Right ventricle myocardium inferior (tissue), 1 donor: ENCODE measurements at regions not wholly inside any gene's neighbourhood (a gene's known extent, or its start where the extent isn't known, plus 50 kb on each side); places are given as distances from the start of the nearest gene placed in this dataset.

Experiments used
- ATAC-seq: fragments of 200-7000 bp; cut with Tn5 transposase; one replicate; pipeline ENCODE4 v1.9.1; 2020; ENCODE audit warnings: mild to moderate bottlenecking, moderate library complexity
- DNase-seq: peaks from one replicate; pipeline ENCODE4 v3.0.0; 2021; ENCODE audit errors: missing footprints
- intact Hi-C: fragments of 100-400 bp; cut with DNase I; formaldehyde crosslinking; loops from one replicate; pipeline ENCODE4 v1.11.0; 2022
- donor health status: DM: no; HTN: yes; CAD: no; lungs with severe emphysema.

- DNase-seq (no peak), ATAC-seq (no peak)
- intact Hi-C loops = no loop called here
Observed at GRCh38 chr2:217666338-217666737, 336.5 kb downstream of the TNS1 start.

GRCh38 chr2:217664761-217665160 lies 338.0 kb downstream of the TNS1 start:
- intact Hi-C loops = no loop called here
- no peak for ATAC-seq
- DNase-seq = no peak

- no peak for DNase-seq
- intact Hi-C loops = no loop called here
- ATAC-seq = no peak
Observed at GRCh38 chr2:217662984-217663602, 339.7 kb downstream of the TNS1 start.

- no peak for DNase-seq
- intact Hi-C loops = no loop called here
Observed at GRCh38 chr2:217661378-217661777, 341.4 kb downstream of the TNS1 start.

GRCh38 chr2:217660423-217660822 lies 342.4 kb downstream of the TNS1 start:
- no peak for ATAC-seq
- intact Hi-C loops = no loop called here
- DNase-seq = no peak

More at GRCh38 chr2:217661378-217661777, 341.4 kb downstream of the TNS1 start:
- ATAC-seq = no peak

- intact Hi-C loops = no loop called here
- no peak for DNase-seq
- no peak for ATAC-seq
Observed at GRCh38 chr2:217658806-217659205, 344.0 kb downstream of the TNS1 start.

GRCh38 chr2:217657252-217657651 lies 345.5 kb downstream of the TNS1 start:
- intact Hi-C loops = no loop called here
- no peak for ATAC-seq

GRCh38 chr2:217656316-217656715 lies 346.5 kb downstream of the TNS1 start:
- intact Hi-C loops = no loop called here
- DNase-seq = no peak
- no peak for ATAC-seq

More at GRCh38 chr2:217657252-217657651, 345.5 kb downstream of the TNS1 start:
- no peak for DNase-seq

GRCh38 chr2:217655651-217656050 lies 347.1 kb downstream of the TNS1 start:
- DNase-seq (no peak), ATAC-seq (no peak)
- intact Hi-C loops = no loop called here

- DNase-seq (no peak), ATAC-seq (no peak)
- intact Hi-C loops = loop anchor here (5.0 kb wide), 1 partner anchor 58 kb away; no protein-coding TSS in a partner anchor
Observed at GRCh38 chr2:217654168-217654567, 348.6 kb downstream of the TNS1 start.

GRCh38 chr2:217652761-217653639 lies 349.8 kb downstream of the TNS1 start:
- DNase-seq (no peak), ATAC-seq (peak; percentile 73)
- intact Hi-C loops = loop anchor here (5.0 kb wide), 1 partner anchor 59 kb away; no protein-coding TSS in a partner anchor

GRCh38 chr2:217650716-217651360 lies 352.0 kb downstream of the TNS1 start:
- DNase-seq (no peak), ATAC-seq (peak; percentile 72)
- intact Hi-C loops = loop anchor here (5.0 kb wide), 1 partner anchor 61 kb away; no protein-coding TSS in a partner anchor

- ATAC-seq = no peak
- intact Hi-C loops = loop anchor here (5.0 kb wide), 1 partner anchor 62 kb away; no protein-coding TSS in a partner anchor
- no peak for DNase-seq
Observed at GRCh38 chr2:217650229-217650628, 352.6 kb downstream of the TNS1 start.

- ATAC-seq = no peak
- DNase-seq = no peak
Observed at GRCh38 chr2:217647925-217648324, 354.9 kb downstream of the TNS1 start.

GRCh38 chr2:217647226-217647625 lies 355.6 kb downstream of the TNS1 start:
- DNase-seq (no peak), ATAC-seq (no peak)
- intact Hi-C loops = loop anchor here (5.0 kb wide), 1 partner anchor 115 kb away; no protein-coding TSS in a partner anchor

More at GRCh38 chr2:217647925-217648324, 354.9 kb downstream of the TNS1 start:
- intact Hi-C loops = loop anchor here (5.0 kb wide), 1 partner anchor 116 kb away; no protein-coding TSS in a partner anchor

- no peak for ATAC-seq
- intact Hi-C loops = loop anchor here (5.0 kb wide), 1 partner anchor 114 kb away; no protein-coding TSS in a partner anchor
- DNase-seq = no peak
Observed at GRCh38 chr2:217645896-217646295, 356.9 kb downstream of the TNS1 start.

GRCh38 chr2:217643789-217644301 lies 358.9 kb downstream of the TNS1 start:
- DNase-seq (no peak), ATAC-seq (peak; percentile 71)
- intact Hi-C loops = no loop called here

- no peak for DNase-seq
- intact Hi-C loops = no loop called here
- ATAC-seq = no peak
Observed at GRCh38 chr2:217642944-217643343, 359.9 kb downstream of the TNS1 start.

- ATAC-seq = peak; percentile 42
- intact Hi-C loops = no loop called here
- DNase-seq = no peak
Observed at GRCh38 chr2:217641960-217642359, 360.8 kb downstream of the TNS1 start.
